ENCODE measurements at regions not wholly inside any gene's neighbourhood (a gene's known extent, or its start where the extent isn't known, plus 50 kb on each side); places are given as distances from the start of the nearest gene placed in this dataset.

- DNase-seq (ENCODE audit: extremely low spot score in 2 of 2), result no peak
- Histone ChIP-seq H3K36me3 (no peaks in the 10 kb centered on the region), H3K4me1 (peaks cover 7% of the 10 kb centered on the region), H3K9me3 (no peaks in the 10 kb centered on the region), H3K4me3 (no peak overlapping the region), H3K27me3 (no peaks in the 10 kb centered on the region), H3K27ac (no peak overlapping the region)
- intact Hi-C loops (cut with DNase I), result no loop called here
- TF ChIP-seq, protein P1, sequence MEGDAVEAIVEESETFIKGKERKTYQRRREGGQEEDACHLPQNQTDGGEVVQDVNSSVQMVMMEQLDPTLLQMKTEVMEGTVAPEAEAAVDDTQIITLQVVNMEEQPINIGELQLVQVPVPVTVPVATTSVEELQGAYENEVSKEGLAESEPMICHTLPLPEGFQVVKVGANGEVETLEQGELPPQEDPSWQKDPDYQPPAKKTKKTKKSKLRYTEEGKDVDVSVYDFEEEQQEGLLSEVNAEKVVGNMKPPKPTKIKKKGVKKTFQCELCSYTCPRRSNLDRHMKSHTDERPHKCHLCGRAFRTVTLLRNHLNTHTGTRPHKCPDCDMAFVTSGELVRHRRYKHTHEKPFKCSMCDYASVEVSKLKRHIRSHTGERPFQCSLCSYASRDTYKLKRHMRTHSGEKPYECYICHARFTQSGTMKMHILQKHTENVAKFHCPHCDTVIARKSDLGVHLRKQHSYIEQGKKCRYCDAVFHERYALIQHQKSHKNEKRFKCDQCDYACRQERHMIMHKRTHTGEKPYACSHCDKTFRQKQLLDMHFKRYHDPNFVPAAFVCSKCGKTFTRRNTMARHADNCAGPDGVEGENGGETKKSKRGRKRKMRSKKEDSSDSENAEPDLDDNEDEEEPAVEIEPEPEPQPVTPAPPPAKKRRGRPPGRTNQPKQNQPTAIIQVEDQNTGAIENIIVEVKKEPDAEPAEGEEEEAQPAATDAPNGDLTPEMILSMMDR (IDR thresholded peaks at IDR 0.05), result no peak
- TF ChIP-seq POLR2A (IDR thresholded peaks at IDR 0.05) (no peak), POLR2AphosphoS5 (IDR thresholded peaks at IDR 0.05; ENCODE audit: insufficient read depth in 1 of 2, low read depth in 1 of 2) (no peak)
These were observed 124.7 kb upstream of the SLCO6A1 start for GRCh38 chr5:102623329-102624065.

DNA sequence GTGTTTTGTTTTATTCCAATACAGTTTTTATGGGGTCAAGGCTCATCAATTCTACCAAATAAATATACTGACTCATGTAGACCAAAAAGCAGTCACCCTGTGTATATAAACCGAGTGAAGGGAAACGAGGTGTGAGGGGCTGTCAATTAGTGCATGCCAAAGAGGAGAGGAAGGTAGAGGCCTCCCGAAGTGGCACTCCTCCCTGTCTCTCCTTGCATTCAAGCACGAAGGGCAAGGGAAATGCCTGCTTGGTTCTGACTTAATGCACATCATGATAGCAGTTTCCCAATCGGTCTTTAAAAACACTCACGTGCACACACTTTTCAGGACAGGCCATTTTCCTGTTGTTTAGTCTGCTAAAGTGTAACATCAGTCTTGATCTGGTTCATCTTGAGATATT is 125.6 kb upstream of the SLCO6A1 start:
- no peak for DNase-seq (ENCODE audit: extremely low spot score in 2 of 2)
- H3K36me3 ChIP-seq, result no peaks in the 10 kb centered on the region
- H3K27me3 ChIP-seq, result no peaks in the 10 kb centered on the region
- intact Hi-C loops (cut with DNase I), result no loop called here
- no peaks in the 10 kb centered on the region for H3K9me3 ChIP-seq
- peaks cover 7% of the 10 kb centered on the region for H3K4me1 ChIP-seq
- TF ChIP-seq POLR2A (IDR thresholded peaks at IDR 0.05) (no peak), POLR2AphosphoS5 (IDR thresholded peaks at IDR 0.05; ENCODE audit: insufficient read depth in 1 of 2, low read depth in 1 of 2) (no peak)
- TF ChIP-seq, protein P1 (IDR thresholded peaks at IDR 0.05), result no peak
- H3K4me3 ChIP-seq, result no peak overlapping the region
- no peak overlapping the region for H3K27ac ChIP-seq

DNA sequence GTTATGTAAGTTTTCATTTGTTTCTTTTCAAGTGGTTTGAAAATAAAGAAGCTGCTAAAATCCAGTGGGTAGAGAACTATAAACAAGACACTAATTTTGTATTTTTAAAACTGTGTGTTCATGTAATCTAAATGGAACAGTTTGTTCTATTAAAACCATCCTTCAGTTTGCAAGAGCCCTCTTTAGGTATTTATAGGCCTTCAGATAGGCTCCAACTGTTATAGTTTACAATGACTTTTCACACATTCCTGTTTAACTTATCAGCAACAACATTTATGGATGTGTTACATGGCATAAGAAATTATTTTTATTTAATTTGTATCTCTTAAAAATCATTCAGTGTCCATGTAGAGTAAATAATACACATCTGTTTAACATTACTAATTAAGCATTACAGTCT is 126.7 kb upstream of the SLCO6A1 start:
- TF ChIP-seq POLR2A (IDR thresholded peaks at IDR 0.05) (no peak), POLR2AphosphoS5 (IDR thresholded peaks at IDR 0.05; ENCODE audit: insufficient read depth in 1 of 2, low read depth in 1 of 2) (no peak)
- TF ChIP-seq, protein P1 (IDR thresholded peaks at IDR 0.05), result no peak
- no peak overlapping the region for H3K4me3 ChIP-seq
- no peaks in the 10 kb centered on the region for H3K27me3 ChIP-seq
- intact Hi-C loops (cut with DNase I), result no loop called here
- no peaks in the 10 kb centered on the region for H3K9me3 ChIP-seq
- H3K36me3 ChIP-seq, result no peaks in the 10 kb centered on the region
- no peak overlapping the region for H3K27ac ChIP-seq
- DNase-seq (ENCODE audit: extremely low spot score in 2 of 2), result no peak
- peaks cover 7% of the 10 kb centered on the region for H3K4me1 ChIP-seq

GRCh38 chr5:102625928-102626327 is 127.1 kb upstream of the SLCO6A1 start:
- Histone ChIP-seq H3K27me3 (no peaks in the 10 kb centered on the region), H3K4me1 (peaks cover 7% of the 10 kb centered on the region), H3K4me3 (no peak overlapping the region), H3K36me3 (no peaks in the 10 kb centered on the region), H3K27ac (no peak overlapping the region), H3K9me3 (no peaks in the 10 kb centered on the region)
- TF ChIP-seq POLR2AphosphoS5 (IDR thresholded peaks at IDR 0.05; ENCODE audit: insufficient read depth in 1 of 2, low read depth in 1 of 2), result no peak
- TF ChIP-seq POLR2A (IDR thresholded peaks at IDR 0.05), result no peak
- no peak for DNase-seq (ENCODE audit: extremely low spot score in 2 of 2)
- intact Hi-C loops (cut with DNase I), result no loop called here

DNA sequence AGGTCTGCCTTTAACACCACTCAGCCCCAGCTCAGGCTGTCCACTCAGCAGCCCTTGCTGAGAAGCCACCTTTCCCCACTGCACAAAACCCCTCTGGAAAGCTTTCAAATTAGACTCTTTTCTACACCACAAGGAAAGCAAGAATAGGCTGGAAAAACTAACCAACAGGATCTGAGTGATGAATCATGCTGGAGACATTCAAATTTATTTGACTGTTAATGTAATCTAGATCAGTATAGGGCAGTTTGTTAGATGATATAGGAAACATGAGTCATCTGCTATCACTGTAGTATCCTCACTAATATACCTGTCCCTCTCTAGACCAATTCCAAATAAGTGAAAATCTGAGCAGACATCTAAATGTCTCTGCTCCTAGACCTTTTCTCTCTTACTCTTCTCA is 127.8 kb upstream of the PAM start:
- Histone ChIP-seq H3K27me3 (no peaks in the 10 kb centered on the region), H3K4me1 (peaks cover 7% of the 10 kb centered on the region), H3K27ac (no peak overlapping the region), H3K9me3 (no peaks in the 10 kb centered on the region), H3K4me3 (no peak overlapping the region), H3K36me3 (no peaks in the 10 kb centered on the region)
- DNase-seq (ENCODE audit: extremely low spot score in 2 of 2), result no peak
- TF ChIP-seq, protein P1 (IDR thresholded peaks at IDR 0.05), result no peak
- TF ChIP-seq POLR2AphosphoS5 (IDR thresholded peaks at IDR 0.05; ENCODE audit: insufficient read depth in 1 of 2, low read depth in 1 of 2) (no peak), POLR2A (IDR thresholded peaks at IDR 0.05) (no peak)
- intact Hi-C loops (cut with DNase I), result no loop called here
